ENCODE measurements at regions not wholly inside any gene's neighbourhood (a gene's known extent, or its start where the extent isn't known, plus 50 kb on each side); places are given as distances from the start of the nearest gene placed in this dataset.

DNA sequence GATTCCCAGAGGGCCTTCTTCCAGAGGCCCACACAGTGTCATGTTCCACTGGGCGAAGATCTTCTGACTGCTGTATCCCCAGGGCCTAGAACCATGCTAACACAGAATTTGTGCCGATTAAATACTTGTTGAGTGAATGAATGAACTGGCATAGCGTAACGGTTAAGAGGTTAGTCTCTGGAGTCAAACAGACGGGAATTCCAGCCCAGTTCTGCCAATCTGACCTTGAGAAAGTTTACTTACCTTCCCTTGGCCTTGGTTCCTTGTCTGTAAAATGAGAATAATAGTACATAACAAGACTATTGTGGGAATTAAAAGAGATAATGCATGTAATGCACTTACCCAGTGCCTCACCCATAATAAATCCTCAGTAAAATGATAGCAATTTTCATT lies 58.3 kb upstream of the PLAC1 start:
- no peak for DNase-seq

GRCh38 chrX:134715930-134716619 lies 57.8 kb upstream of the PLAC1 start:
- DNase-seq: no peak

GRCh38 chrX:134714633-134715110 lies 56.4 kb upstream of the PLAC1 start:
- no peak for DNase-seq

DNA sequence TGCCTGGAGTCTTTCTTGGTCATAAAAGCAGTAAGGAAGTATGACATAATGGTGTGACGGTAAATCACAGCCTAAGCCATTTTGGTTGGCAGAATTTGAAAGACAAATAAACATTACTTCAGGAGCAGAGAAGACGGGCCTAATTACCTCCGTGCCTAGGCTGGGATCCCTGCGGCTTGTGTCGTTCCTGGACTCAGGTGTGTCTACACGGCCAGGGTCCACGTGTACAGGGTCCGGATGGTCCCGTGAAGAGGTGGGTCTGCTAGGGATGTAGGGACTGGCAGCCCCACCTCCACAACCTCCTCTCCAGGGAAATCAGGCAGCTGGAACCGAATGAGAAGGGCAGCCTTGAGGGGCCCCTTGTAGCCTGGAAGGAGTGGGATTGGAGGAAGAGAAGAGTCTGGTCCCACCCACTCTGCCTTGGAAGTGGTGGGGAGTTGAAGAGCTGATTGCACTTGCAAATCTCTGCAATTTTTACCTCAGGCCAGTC lies 55.4 kb upstream of the PLAC1 start:
- DNase-seq: no peak

GRCh38 chrX:134712272-134712671 lies 54.0 kb upstream of the PLAC1 start:
- DNase-seq: no peak

DNA sequence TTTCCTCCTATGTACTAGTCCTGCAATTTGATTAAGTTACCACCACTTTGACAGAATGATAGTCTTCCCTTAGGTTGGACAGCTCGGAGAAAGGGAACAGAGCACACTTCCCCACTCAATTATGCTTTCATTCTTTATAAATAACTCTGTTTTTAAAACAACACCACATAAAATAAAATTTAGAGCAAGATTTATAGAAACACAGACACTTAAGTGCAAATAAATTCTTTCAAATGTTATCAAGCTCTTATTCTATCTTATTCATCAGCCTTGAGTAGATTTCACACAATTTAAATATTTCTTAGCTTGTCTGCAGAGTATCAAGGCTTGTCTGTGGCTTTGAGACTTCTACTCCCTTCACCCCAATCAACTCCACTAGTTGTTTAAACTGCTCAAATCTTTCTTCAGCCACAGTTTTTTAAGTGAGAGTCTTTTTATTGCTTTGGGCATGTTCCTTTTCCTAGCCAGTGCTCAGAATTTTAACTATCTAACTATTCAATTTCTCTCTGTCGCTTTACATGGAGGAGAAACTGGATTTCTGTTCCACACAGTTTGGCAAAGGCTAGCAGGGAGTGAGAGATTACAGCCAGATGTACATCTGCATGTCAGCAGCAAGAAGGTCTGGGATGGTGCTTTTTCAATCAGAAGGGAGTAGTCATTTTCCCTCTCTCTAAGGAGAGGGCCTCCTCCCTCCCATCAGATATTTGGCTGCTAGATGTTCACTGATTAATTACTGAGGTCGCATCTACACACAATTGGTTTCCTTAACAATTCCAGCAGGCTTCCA lies 53.1 kb upstream of the PLAC1 start:
- no peak for DNase-seq

Measured in hematopoietic multipotent progenitor cell treated with erythropoietin and hydrocortisone succinate and interleukin-3 and kit ligand, for 6 days (in vitro differentiated cells).